HS-5 (cell line): ENCODE measurements at regions not wholly inside any gene's neighbourhood (a gene's known extent, or its start where the extent isn't known, plus 50 kb on each side); places are given as distances from the start of the nearest gene placed in this dataset.
"Not testable (repeated sequence)": the region's sequence is repeated elsewhere in the genome, so short reads cannot be mapped to it uniquely, and the experiment has no call there.

Experiments
- DNase-seq: peaks from one replicate; pipeline ENCODE4 v3.0.0-alpha.2; 2012; ENCODE audit warnings: low read depth

DNA sequence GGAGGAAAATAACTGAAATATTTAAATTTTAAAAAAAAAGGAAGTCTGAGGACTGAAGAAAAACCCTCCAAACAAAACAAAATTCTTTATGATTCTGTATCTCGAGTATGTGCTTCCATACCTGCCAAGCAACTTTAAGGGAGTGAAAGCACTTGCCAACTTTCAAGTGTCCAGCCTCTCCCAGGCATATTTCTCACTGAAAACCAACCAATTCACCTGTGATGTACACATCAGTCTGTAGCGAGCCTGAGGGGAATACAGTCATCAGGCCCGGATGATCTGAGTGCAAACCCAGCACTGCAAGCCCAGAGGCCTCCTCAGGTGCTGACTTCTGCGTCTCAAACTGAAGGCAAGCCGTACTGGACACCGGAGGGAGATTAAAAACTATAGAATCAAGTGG, 164.8 kb upstream of the NT5E start:
- DNase-seq, result no peak

DNA sequence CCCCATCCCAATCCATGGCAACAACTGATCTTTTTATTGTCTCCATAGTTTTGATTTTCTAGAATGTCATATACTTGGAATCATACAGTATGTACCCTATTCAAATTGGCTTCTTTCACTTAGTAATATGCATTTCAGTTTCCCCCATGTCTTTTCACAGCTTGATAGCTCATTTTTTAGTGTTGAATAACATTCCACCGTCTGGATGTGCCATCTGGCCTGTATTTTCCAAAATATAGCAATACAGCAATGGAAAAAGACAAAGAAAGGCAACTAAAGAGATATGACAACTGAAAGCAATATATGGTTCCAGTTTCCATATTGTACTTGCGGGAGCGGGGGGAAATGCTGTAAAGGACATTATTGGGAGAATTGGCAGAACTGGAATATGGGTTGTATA, 166.4 kb upstream of the NT5E start:
- DNase-seq, result no peak

DNA sequence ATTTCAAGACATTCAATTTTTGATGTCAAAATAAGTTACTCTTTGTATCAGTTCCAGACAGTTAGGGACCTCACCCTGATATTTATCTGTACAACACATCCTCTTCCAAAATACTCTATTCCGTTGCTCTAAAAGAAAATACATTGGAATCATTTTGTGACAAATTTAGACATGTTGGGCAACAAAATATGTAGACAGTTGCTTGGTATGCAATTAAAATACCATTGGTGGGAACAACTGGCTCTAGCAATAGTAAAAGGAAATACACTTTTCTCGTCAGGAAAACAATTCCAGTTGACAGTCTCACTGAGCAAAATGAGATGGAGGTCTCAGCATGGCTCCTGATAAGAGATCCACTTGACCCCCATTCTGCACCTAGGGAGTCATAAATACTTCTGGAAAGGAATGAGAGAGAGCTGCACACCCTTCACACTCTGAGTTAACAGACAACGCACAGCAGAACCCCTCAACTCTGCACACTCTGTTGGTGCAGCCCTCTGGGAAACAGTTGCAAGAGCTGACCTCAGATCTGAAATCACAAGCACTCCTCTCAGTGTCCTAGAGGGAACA, 171.3 kb upstream of the NT5E start:
- DNase-seq, result no peak

DNA sequence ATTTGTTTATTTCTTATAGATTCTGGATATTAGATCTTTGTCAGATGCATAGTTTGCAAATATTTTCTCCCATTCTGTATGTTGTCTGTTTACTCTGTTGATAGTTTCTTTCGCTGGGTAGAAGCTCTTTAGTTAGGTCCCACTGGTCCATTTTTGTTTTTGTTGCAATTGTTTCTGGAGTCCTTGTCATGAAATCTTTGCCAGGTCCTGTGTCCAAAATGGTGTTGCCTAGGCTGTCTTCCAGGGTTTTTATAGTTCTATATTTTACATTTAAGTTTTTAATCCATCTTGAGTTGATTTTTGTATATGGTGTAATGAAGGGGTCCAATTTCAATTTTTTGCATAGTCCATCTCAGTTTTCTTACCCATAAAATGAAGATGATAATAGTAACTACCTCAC, 173.9 kb upstream of the NT5E start:
- not testable (repeated sequence) for DNase-seq

DNA sequence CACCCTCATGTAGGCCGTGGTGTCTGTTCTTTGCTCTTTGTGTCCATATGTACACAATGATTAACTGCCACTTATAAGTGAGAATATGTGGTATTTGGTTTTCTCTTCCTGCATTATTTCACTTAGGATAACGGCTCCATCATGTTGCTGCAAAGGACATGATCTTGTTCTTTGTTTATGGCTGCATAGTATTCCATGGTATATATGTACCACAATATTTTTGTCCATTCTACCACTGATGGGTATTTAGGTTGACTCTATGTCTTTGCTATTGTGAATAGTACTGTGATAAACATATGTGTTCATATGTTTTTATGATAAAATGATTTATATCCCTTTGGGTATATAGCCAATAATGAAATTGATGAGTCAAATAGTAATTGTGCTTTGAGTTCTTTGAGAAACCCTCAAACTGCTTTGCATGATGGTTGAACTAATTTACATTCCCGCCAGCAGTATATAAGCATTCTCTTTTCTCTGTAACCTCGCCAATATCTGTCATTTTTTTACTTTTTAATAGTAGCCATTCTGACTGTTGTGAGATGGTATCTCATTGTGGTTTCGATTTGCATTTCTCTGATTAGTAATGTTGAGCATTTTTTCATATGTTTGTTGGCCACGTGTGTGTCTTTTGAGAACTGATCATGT, 174.4 kb upstream of the NT5E start:
- DNase-seq, result no peak

DNA sequence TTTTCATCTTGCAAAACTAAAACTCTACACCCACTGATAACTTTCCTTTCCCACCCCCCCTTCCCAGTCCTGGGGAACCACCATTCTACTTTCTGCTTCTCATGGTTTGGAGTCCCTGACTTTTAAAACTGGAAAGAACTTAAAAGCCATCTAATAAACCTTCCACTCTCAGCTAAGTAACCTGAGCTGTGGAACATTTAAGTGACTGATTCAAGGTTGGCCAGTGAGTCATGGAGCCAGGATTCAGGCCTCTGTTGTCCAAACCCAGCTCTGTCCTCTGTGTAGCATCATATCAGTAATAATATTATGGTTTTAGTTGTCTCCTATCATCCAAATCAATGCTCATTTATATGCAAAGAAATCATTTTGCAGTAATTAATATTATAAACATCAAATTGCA, 176.0 kb upstream of the NT5E start:
- DNase-seq, result no peak

DNA sequence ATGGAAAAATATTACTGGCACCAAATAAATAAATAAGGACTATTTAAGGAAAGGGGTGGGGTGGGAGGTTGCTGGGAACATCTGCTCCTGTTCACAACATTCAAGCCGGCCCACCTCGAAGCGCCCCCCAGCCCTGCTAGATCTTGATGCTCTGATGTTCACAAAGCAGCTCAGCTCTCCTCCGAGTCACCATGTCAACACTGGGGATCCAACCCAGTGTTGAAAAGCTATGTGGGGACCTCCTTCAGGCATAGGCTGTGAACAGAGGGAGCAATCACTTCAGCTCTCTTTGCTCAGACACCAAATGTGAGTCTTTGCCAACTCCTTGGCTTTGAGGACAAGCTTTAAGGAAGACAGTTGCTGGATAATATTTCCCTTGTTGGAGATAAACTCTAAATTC, 176.8 kb upstream of the NT5E start:
- DNase-seq, result no peak

DNA sequence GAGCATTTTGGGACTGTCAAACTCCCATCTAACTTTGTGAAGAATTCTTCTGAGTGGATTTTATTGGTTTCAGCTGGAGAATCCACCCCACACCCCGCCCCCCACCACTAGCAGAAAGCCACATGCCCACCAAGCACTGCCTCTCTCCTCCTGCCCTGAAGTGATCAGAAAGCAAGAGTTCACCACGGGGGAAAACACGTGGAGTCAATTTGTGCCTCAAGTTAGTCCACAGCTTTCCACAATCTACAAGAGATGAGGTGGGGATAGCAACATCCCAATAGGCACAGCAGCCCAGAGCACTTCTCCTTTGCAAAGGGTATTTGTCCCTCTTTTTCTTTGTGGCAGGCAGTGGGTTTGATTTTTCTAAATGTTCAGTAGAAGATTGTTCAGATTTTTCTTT, 177.3 kb upstream of the NT5E start:
- DNase-seq, result no peak

DNA sequence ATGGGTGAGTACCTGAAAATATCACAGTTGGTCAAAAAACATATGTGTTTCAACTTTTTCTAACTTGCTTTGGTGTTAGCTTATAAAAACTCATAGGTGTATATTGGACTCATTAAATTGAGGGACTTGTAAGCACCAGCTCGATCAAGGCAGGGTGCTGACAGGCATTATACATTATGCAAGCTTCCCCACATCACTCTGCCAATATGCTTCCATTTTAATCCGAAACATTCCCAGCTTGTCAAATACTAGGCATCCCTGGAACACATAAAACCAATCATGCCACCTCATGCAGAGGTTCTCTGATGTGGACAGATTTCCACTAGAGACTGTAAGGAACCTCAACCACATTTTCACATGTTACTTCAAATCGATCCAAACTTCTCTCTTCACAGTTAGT, 187.3 kb upstream of the NT5E start:
- DNase-seq, result no peak

DNA sequence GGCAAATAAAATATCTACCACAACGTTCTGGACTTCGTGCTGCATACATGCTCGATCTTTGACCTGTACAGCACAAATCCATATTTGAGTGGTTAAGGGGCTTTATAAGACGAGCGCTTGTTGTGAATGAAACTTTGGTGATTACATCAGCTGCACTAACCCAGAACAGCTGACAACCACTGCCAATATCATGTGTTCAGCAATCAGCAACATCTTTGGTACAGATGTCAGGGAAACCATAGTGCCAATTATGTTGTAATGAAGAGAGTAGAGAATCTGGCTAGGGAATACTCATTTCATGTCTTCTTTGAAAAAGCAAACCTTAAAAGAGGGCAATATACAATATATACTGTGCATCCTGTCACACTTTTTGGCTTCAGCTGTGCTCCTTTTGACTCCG, 188.6 kb upstream of the NT5E start:
- DNase-seq, result no peak

DNA sequence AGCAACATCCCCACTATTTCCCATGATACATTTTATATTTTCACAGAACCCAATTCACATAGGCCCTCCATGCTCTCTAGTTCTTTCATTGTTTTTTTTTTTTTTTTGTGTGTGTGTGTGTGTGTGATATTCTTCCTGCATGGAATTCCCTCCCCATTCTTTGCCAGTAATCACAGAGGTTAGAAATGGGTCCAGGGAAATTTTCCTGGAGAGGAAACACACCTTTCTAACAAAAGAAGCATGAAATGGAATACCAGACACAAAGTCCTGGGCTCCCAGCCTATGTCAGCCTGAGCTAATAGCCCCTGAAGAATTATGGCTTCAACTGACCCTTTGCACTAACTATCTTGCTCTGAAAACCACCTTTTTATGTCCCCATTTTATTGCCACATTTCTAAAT, 194.2 kb upstream of the NT5E start:
- no peak for DNase-seq

DNA sequence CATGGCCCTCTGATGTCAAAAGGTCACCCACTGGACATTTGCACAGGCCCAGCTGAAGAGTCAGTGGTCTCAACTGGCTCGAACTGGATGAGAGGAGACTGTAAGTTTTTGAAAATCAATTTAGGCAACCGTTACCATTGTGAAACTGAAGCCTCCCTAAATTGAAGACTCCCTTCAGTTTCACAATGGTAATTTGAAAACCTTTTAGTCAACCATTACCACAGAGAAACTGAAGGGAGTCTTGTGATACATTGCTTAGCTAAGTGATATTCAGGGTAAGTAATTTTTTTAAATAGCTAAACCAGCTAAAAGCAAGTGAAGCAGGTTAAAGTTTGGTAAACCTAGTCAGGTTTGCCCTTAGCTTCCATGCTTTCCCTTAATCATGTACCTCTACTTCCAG, 197.3 kb upstream of the NT5E start:
- DNase-seq, result no peak

DNA sequence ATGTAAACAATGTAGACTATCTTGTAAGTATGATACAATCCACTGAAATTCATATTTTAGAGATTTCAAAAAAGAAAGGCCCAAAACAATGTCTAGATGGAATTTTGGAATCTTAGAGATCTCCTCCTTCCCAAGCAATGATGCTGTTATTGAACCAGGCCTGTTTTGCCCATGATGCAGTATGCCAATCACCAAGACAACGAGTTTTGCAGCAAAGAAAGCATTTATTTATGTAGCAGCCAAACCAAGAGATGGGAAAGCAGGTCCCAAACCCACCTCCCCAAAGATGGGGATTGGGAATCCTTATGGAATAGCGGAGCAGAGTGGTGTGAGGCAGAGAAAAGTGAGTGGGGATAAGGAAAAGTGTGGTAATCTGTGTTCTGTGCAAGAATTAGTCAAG, 197.8 kb upstream of the NT5E start:
- DNase-seq, result no peak

DNA sequence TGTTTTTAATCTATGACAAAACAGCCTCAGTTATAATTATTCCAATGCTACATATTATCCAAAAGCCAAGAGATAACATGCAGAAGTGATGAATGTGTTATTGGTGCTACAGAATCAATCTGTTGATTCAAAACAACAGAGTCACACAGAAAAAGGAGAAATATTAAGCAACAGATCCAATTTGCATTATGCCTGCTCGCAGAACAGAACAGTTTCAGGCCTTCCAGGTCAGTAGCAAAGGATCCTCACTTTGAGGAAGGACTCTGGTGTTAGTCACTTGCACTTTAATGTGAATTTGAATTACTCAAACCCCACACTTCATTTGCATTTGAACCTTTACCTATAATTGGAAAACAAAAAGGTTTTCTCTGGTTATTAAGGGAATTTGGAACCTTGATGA, 198.6 kb upstream of the NT5E start:
- DNase-seq, result no peak

DNA sequence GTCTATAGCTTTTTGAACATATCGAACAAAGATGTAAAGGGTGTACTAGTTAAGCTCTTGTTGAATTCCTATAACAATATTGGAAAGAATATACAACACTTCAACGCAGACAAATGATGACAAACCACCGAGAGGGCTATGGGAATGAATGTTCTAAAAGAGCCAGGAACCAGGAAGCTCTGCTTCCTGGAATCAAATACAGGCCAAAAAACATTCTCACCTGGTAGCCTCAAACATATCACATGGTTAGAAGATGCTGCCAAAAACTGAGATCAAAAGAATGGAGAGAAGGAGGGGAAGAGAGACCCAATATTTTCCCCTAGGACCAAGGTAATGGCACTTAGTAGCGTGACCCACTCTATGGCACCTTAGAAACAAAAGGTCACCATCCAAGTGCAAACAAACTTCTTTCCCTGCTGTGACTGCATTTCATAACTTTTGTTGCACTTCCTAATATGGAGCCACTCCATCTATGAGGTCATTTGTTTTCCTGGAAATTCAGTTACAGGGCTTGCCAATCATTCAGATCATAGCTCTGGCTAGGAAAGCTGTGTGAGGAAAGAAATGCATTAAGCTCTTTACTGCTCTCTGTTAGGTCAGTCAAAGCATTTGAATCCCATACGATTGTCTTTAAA, 199.2 kb upstream of the NT5E start:
- DNase-seq, result no peak

DNA sequence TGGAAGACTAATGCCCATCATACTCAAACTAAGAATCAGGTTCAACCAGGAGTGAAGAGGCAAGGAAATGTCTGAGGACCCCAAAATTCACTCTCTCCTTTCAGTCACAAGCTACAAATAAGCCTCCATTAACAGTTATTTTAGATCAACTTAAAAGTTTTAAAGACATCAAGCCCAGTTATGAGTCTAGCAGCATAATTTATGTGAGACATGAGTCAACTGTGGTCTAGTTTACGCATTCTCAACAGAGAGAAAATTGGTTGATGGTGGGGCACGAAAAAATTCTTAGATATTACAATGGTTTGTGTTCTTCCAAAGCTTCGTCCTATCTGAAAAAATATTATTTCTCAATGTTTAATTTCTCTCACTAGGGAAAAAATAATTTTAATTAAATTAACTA, 204.9 kb upstream of the NT5E start:
- no peak for DNase-seq

DNA sequence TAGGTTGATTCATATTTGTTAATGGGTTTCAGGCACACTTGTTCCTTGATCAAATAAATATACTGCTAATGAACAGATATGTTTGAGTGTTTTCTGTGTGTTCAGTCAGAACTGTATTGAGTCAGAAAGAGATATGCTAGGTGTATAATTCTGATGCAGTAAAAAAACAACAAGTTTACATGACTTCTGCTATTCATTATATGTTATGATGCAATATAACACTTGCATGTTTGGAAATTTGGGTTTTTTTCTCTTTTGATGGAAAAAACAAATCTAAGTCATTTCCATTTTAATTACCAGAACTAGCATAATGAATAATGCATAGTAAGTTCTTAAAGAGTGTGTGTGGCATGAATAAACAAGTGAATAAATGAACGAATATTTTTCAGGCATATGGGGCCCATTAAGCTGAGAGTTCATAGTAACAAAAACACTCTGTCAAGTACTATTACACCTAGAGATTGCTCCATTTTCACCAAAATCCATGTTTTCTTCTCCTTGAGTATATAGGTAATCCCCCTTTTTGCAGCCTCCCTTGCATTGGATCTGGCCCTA, 208.3 kb upstream of the NT5E start:
- DNase-seq, result no peak

DNA sequence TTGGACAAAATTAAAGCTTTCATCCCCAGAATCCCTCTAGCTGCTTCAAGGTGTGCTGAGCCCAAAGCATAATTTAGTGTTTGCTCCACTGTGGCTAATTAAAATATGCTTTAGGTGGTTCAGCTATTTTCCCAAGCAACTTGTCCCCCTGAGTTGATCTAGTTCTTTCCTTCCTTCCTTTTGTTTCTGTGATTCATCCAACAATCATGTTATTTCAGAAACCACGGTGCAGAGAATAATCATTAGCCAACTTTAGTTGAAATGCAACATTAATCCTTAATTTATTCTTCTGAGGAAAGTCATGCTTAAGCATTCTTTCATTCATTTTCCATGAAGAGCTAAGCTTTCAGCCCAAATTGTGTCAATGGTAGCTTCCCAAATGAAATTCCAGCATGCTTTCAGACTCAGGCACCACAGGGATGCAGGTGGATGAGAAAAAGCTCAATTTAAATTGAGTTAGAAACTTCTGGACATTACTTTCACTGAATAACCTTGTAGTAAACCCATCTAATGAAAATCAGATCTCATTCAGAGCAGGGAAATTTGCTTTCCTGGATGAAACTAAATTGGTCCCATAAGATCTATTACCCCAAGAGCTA, 209.0 kb upstream of the NT5E start:
- no peak for DNase-seq

DNA sequence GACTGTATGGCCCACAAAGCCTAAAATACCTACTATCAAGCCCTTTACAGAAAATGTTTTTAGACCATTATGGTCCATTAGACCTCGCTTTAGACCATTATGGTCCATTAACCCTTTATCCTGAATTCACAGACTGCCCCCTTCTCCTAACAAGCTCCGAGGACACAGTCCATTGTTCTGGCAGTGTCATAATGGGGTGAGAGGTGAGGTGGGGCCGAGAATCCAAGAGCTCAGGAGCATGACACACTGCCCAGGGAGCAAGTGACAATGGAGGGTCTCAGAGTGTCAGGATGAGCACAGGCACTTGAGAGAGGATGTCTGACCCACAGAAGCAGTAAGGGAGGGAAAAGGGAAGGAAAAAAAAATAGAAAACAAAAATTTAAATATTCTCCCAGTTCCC, 212.4 kb upstream of the NT5E start:
- DNase-seq, result no peak

DNA sequence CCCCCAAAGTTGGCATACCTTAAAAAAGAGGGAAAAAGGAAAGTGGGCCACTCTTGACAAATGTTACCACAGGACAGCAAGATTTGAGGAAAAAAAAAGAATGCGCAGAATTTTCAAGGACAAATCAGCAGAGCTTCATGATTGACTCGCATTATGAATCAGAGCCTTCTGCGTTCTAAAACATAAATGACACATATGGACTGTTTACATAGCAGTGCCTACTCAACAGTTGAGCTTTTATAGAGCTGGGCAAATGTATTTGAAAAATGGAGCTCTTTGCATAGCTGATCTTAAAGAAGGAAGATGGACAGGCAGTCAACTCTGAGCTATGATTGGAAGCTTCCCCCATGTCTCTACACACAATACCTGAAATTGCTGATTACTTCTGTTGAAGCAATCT, 213.2 kb upstream of the NT5E start:
- DNase-seq, result no peak

DNA sequence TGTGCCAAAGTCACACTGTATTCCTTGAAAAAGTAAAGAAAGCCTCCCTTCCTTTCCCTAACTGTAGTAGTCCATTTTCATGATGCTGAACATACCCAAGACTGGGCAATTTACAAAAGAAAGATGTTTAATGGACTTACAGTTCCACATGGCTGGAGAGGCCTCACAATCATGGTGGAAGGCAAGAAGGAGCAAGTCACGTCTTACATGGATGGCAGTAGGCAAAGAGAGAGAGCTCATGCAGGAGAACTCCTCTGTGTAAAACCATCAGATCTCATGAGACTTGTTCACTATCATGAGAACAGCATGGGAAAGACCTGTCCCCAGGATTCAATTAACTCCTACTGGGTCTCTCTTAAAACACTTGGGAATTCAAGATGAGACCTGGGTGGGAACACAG, 222.5 kb upstream of the NT5E start:
- DNase-seq, result not testable (repeated sequence)

DNA sequence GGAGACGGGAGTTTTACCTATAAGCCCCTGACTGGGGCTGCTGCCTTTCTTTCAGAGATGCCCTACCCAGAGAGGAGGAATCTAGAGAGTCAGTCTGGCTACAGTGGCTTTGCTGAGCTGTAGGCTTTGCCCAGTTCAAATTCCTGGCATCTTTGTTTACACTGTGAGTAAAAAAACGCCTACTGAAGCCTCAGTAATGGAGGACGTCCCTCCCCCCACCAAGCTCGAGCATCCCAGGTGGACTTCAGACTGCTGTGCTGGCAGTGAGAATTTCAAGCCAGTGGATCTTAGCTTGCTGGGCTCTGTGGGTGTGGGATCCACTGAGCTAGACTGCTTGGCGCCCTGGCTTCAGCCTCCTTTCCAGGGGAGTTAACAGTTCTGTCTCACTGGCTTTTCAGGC, 237.1 kb upstream of the NT5E start:
- DNase-seq, result not testable (repeated sequence)

DNA sequence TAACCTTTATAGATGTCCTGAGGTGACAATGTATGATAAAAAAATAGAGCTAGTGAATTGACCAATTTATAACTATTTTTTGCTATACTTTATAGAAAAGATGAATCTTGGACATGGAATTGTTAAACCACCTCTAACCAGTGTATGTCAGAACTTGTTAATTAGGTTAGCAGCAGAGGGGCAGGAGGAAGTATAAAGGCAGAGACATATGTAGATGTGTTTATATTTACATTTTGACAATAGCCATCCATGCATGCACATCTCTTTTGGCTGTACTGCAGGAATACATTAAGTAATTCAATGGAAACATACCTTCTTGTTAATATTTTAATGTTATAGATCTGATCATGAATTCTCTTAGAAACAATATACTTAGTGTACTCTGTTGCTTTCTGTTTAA, 254.6 kb upstream of the NT5E start:
- no peak for DNase-seq
